ENCODE measurements at regions not wholly inside any gene's neighbourhood (a gene's known extent, or its start where the extent isn't known, plus 50 kb on each side); places are given as distances from the start of the nearest gene placed in this dataset.

DNA sequence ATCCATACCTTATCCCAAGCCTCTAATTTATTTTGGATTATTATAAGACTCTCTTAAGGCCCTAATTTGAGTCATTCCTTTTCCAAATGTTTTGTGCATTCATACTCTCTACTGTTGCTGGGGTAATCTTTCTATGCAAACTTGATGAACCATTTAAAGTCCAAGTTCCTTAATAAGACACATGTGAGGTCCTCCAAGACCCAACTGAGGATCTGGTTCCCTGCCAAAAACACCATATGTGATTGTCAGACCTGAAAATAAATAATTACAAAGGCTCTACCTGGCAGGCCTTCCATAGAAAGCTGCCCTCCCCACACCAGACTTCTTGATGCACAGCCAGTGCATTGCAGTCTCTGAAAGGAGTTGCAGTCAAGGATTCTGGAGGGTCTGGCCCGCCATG, 257.9 kb upstream of the AKR1E2 start:
- H3K9me3 ChIP-seq = no peaks in the 10 kb centered on the region
- no peak overlapping the region for H3K4me3 ChIP-seq (replicated peaks in 1 of 3)
- intact Hi-C loops (cut with DNase I) = no loop called here
- no peak for TF ChIP-seq POLR2A (IDR thresholded peaks at IDR 0.05)
- TF ChIP-seq, protein P1, sequence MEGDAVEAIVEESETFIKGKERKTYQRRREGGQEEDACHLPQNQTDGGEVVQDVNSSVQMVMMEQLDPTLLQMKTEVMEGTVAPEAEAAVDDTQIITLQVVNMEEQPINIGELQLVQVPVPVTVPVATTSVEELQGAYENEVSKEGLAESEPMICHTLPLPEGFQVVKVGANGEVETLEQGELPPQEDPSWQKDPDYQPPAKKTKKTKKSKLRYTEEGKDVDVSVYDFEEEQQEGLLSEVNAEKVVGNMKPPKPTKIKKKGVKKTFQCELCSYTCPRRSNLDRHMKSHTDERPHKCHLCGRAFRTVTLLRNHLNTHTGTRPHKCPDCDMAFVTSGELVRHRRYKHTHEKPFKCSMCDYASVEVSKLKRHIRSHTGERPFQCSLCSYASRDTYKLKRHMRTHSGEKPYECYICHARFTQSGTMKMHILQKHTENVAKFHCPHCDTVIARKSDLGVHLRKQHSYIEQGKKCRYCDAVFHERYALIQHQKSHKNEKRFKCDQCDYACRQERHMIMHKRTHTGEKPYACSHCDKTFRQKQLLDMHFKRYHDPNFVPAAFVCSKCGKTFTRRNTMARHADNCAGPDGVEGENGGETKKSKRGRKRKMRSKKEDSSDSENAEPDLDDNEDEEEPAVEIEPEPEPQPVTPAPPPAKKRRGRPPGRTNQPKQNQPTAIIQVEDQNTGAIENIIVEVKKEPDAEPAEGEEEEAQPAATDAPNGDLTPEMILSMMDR (IDR thresholded peaks at IDR 0.05) = no peak
- H3K27ac ChIP-seq = no peak overlapping the region
- WGBS, 2 donors = 88 to 92% methylated on average over 1 of the region's 1 CpG
- H3K27me3 ChIP-seq = no peaks in the 10 kb centered on the region
- H3K36me3 ChIP-seq = no peaks in the 10 kb centered on the region
- H3K4me1 ChIP-seq = no peaks in the 10 kb centered on the region
- DNase-seq = no peak

DNA sequence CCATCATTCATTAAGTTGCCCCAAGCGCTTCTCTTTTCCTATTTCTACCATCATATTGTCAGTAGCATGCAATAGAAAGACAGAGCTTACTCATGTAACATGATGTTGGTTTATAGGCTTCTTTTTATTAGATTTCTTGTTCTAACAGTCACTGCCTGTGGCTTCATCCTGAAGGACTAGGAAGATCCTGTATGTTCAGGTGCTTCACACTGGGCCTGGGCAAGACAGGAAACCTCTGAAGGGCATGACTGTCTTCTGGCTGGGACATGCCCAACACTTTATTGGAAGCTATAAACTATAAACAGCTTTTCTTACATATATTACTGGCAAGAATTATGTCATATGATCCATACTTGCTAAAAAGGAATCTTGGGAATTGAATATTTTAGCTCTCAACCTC, 258.4 kb upstream of the AKR1E2 start:
- no peaks in the 10 kb centered on the region for H3K4me1 ChIP-seq
- H3K9me3 ChIP-seq = no peaks in the 10 kb centered on the region
- no peaks in the 10 kb centered on the region for H3K27me3 ChIP-seq
- WGBS, 2 donors = 98 to 100% methylated on average over 1 of the region's 1 CpG
- TF ChIP-seq POLR2A (IDR thresholded peaks at IDR 0.05) = no peak
- TF ChIP-seq, protein P1 (IDR thresholded peaks at IDR 0.05) = no peak
- intact Hi-C loops (cut with DNase I) = no loop called here
- H3K4me3 ChIP-seq (replicated peaks in 1 of 3) = no peak overlapping the region
- DNase-seq = no peak
- no peak overlapping the region for H3K27ac ChIP-seq
- H3K36me3 ChIP-seq = no peaks in the 10 kb centered on the region

DNA sequence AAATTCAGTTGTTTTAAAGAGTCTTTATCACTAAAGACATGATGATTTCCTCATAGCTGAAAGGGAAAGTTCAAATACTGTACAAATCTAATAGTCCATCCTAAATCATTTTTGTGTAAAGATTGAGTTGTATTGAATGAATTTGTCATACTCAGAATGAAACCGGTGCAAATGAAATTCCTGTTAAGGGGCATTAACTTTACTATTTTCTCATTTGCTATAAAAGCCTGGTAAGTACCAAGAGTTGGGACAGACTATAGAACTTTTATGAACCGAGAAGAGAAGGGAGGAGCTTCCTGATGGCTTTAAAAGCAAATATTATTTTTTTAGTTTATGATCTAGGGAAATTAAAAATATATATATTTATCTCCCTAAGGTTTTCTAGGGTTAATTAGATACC, 260.0 kb upstream of the AKR1E2 start:
- Histone ChIP-seq H3K4me1 (no peaks in the 10 kb centered on the region), H3K27me3 (no peaks in the 10 kb centered on the region), H3K9me3 (no peaks in the 10 kb centered on the region), H3K27ac (no peak overlapping the region), H3K36me3 (no peaks in the 10 kb centered on the region), H3K4me3 (replicated peaks in 1 of 3) (no peak overlapping the region)
- WGBS, 2 donors = 87 to 91% methylated on average over 2 of the region's 2 CpGs
- no peak for DNase-seq
- TF ChIP-seq, protein P1 (IDR thresholded peaks at IDR 0.05) = no peak
- TF ChIP-seq POLR2A (IDR thresholded peaks at IDR 0.05) = no peak
- intact Hi-C loops (cut with DNase I) = no loop called here

DNA sequence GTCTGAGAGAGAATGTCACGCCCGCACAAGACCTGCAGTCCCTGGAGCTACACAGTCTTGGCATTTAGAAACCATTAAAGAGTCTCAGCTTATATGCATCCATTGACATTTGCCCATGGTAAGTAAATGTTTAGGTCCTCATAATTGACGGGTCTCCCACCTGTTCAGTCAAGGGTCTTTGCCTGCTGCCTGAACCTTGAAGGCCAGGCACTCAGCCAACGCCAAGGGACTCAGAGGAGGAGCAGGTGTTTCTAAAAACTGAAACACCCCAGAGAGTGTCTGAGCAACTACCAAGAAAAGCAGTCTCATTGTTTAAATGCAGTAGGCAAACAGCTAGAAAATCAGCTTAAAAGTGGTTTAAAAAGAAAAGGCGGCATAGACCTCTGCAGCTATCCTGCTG, 264.7 kb upstream of the AKR1E2 start:
- TF ChIP-seq POLR2A (IDR thresholded peaks at IDR 0.05) = no peak
- TF ChIP-seq, protein P1 (IDR thresholded peaks at IDR 0.05) = no peak
- no peaks in the 10 kb centered on the region for H3K27me3 ChIP-seq
- no peaks in the 10 kb centered on the region for H3K4me1 ChIP-seq
- no peaks in the 10 kb centered on the region for H3K36me3 ChIP-seq
- no peaks in the 10 kb centered on the region for H3K9me3 ChIP-seq
- WGBS, 2 donors = 67 to 73% methylated on average over 5 of the region's 5 CpGs
- intact Hi-C loops (cut with DNase I) = no loop called here
- H3K4me3 ChIP-seq (replicated peaks in 1 of 3) = no peak overlapping the region
- no peak for DNase-seq
- no peak overlapping the region for H3K27ac ChIP-seq

DNA sequence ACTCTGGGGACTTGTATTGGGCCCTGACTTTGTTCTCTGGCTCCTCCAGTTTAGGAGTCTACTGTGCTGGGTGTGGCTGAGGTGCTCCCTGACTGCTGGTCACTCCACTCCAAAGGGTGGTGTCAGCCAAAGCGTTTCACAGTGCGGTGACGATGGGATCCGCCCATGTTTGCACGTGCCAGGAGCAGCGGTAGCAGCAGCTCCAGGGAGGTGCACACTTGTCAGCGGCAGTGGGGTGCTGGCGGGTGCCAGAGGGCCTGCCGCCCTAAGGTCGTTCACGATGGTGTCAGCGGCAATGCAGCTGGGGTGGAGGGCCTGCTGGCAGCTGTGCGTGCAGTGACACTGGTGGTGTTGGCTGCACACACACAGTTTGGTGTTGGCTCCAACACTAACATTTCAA, 268.5 kb upstream of the AKR1E2 start:
- intact Hi-C loops (cut with DNase I) = no loop called here
- TF ChIP-seq, protein P1 (IDR thresholded peaks at IDR 0.05) = no peak
- TF ChIP-seq POLR2A (IDR thresholded peaks at IDR 0.05) = no peak
- no peaks in the 10 kb centered on the region for H3K9me3 ChIP-seq
- no peak for DNase-seq
- H3K36me3 ChIP-seq = no peaks in the 10 kb centered on the region
- no peak overlapping the region for H3K4me3 ChIP-seq (replicated peaks in 1 of 3)
- 95 to 98% methylated on average over 13 of the region's 13 CpGs for WGBS, 2 donors
- H3K4me1 ChIP-seq = no peaks in the 10 kb centered on the region
- H3K27ac ChIP-seq = no peak overlapping the region
- no peaks in the 10 kb centered on the region for H3K27me3 ChIP-seq

All from thyroid gland (tissue), 4 donors.